Chondrocyte (in vitro differentiated cells): ENCODE measurements at regions not wholly inside any gene's neighbourhood (a gene's known extent, or its start where the extent isn't known, plus 50 kb on each side); places are given as distances from the start of the nearest gene placed in this dataset.
A peak's percentile ranks its signal among the peaks of the same experiment; 100 is the strongest.
"Not testable (repeated sequence)": the region's sequence is repeated elsewhere in the genome, so short reads cannot be mapped to it uniquely, and the experiment has no call there.

ENCODE experiments used
- DNase-seq: peaks from one replicate; pipeline ENCODE4 v3.0.0; 2021; ENCODE audit warnings: mixed read lengths, low spot score
- H3K27ac Mint-ChIP-seq: one replicate; pipeline ENCODE4 v1.8.0; 2021; ENCODE audit warnings: mild to moderate bottlenecking, moderate library complexity, mixed read lengths; ENCODE audit not compliant: unreplicated experiment
- H3K27me3 Mint-ChIP-seq: 2 replicates; pipeline ENCODE4 v1.8.0; 2021; ENCODE audit warnings: low read depth, mixed read lengths
- H3K36me3 Mint-ChIP-seq: 2 replicates; pipeline ENCODE4 v1.8.0; 2021; ENCODE audit warnings: low read depth, mixed read lengths
- H3K4me1 Mint-ChIP-seq: 2 replicates; pipeline ENCODE4 v1.8.0; 2021; ENCODE audit warnings: low read depth, mild to moderate bottlenecking, mixed read lengths
- H3K4me3 Mint-ChIP-seq: one replicate; pipeline ENCODE4 v1.8.0; 2021; ENCODE audit warnings: mild to moderate bottlenecking, moderate library complexity, mixed read lengths; ENCODE audit not compliant: unreplicated experiment
- H3K9me3 Mint-ChIP-seq: 2 replicates; pipeline ENCODE4 v1.8.0; 2021; ENCODE audit warnings: low read depth, mixed read lengths
- TF ChIP-seq, protein P1 (sequence below): fragments of 200-600 bp; sonication (generic); IDR thresholded peaks from 2 replicates; pipeline ENCODE4 v1.5.0; 2021; ENCODE audit warnings: antibody characterized with exemption, mild to moderate bottlenecking, moderate library complexity

- Mint-ChIP-seq H3K9me3 (no peaks in the 10 kb centered on the region), H3K27ac (no peak overlapping the region), H3K4me1 (peaks cover 10% of the 10 kb centered on the region), H3K4me3 (no peak overlapping the region), H3K36me3 (no peaks in the 10 kb centered on the region), H3K27me3 (no peaks in the 10 kb centered on the region)
- no peak for DNase-seq
- TF ChIP-seq, protein P1, sequence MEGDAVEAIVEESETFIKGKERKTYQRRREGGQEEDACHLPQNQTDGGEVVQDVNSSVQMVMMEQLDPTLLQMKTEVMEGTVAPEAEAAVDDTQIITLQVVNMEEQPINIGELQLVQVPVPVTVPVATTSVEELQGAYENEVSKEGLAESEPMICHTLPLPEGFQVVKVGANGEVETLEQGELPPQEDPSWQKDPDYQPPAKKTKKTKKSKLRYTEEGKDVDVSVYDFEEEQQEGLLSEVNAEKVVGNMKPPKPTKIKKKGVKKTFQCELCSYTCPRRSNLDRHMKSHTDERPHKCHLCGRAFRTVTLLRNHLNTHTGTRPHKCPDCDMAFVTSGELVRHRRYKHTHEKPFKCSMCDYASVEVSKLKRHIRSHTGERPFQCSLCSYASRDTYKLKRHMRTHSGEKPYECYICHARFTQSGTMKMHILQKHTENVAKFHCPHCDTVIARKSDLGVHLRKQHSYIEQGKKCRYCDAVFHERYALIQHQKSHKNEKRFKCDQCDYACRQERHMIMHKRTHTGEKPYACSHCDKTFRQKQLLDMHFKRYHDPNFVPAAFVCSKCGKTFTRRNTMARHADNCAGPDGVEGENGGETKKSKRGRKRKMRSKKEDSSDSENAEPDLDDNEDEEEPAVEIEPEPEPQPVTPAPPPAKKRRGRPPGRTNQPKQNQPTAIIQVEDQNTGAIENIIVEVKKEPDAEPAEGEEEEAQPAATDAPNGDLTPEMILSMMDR: no peak
Observed at GRCh38 chr1:235054466-235054865, 74.2 kb downstream of the TOMM20 start.

- Mint-ChIP-seq H3K9me3 (no peaks in the 10 kb centered on the region), H3K36me3 (no peaks in the 10 kb centered on the region), H3K4me3 (no peak overlapping the region), H3K27me3 (no peaks in the 10 kb centered on the region), H3K27ac (no peak overlapping the region), H3K4me1 (peaks cover 22% of the 10 kb centered on the region)
- peak; percentile 39 for DNase-seq
- TF ChIP-seq, protein P1: no peak
Observed at GRCh38 chr1:235052067-235053008, 76.3 kb downstream of the TOMM20 start.

DNA sequence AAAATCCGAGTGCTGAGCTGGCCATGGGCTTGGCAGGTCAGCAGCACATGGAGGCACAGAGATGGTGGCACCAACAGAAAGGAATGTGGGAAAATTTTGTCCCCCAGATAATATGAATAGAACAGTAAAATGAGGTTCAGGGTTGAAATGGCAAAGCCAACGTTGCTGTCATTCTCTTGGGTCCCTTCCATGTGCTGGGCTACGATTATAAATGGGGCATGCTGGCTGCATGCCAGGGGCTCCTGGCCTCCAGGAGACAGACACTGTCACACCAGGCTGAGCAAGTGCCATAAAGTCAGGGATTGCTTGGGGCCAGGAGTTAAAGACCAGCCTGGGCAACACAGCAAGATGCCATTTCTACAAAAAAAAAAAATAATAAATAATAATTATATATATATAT lies 77.1 kb downstream of the TOMM20 start:
- no peaks in the 10 kb centered on the region for H3K9me3 Mint-ChIP-seq
- TF ChIP-seq, protein P1: no peak
- no peak overlapping the region for H3K27ac Mint-ChIP-seq
- no peak overlapping the region for H3K4me3 Mint-ChIP-seq
- DNase-seq: no peak
- no peaks in the 10 kb centered on the region for H3K27me3 Mint-ChIP-seq
- H3K36me3 Mint-ChIP-seq: no peaks in the 10 kb centered on the region
- H3K4me1 Mint-ChIP-seq: peaks cover 22% of the 10 kb centered on the region

DNA sequence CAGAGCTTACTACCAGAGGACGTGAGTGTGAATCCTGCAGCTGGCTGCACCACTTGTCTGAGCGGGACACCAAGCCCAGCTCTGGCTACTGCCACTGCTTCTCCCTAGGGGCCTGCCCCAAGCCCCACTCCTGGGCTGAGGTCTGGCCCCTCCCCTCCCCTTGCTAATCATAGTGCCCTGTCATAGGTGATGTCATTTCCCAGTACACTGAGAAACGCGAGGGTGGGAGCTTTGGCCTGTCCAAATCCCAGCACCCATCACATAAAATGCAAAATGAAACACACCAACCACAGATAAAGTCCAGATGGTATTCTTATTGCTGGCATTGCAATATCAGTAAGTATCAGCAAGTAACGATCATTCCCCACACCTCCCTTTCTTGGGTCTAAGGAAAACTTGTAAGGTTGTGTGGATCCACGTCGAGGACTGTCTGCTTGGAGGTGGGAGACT lies 77.7 kb downstream of the TOMM20 start:
- no peaks in the 10 kb centered on the region for H3K9me3 Mint-ChIP-seq
- no peaks in the 10 kb centered on the region for H3K27me3 Mint-ChIP-seq
- DNase-seq: no peak
- H3K36me3 Mint-ChIP-seq: no peaks in the 10 kb centered on the region
- TF ChIP-seq, protein P1: no peak
- peak overlapping the region; percentile 49 for H3K27ac Mint-ChIP-seq
- H3K4me3 Mint-ChIP-seq: no peak overlapping the region
- H3K4me1 Mint-ChIP-seq: peaks cover 22% of the 10 kb centered on the region

GRCh38 chr1:235049716-235050378 lies 78.8 kb downstream of the TOMM20 start:
- H3K27ac Mint-ChIP-seq, H3K9me3 Mint-ChIP-seq, H3K4me3 Mint-ChIP-seq, H3K36me3 Mint-ChIP-seq, H3K27me3 Mint-ChIP-seq: not testable (repeated sequence)
- peak; percentile 11 for DNase-seq
- peaks cover 22% of the 10 kb centered on the region for H3K4me1 Mint-ChIP-seq
